UCSD-AML1 (cell line): ENCODE measurements at regions not wholly inside any gene's neighbourhood (a gene's known extent, or its start where the extent isn't known, plus 50 kb on each side); places are given as distances from the start of the nearest gene placed in this dataset.
"Not testable (repeated sequence)": the region's sequence is repeated elsewhere in the genome, so short reads cannot be mapped to it uniquely, and the experiment has no call there.

Experiments used
- DNase-seq: peaks from one replicate; lab custom pipeline; 2025; ENCODE audit not compliant: unreplicated experiment; lab: John Stamatoyannopoulos, UW

DNA sequence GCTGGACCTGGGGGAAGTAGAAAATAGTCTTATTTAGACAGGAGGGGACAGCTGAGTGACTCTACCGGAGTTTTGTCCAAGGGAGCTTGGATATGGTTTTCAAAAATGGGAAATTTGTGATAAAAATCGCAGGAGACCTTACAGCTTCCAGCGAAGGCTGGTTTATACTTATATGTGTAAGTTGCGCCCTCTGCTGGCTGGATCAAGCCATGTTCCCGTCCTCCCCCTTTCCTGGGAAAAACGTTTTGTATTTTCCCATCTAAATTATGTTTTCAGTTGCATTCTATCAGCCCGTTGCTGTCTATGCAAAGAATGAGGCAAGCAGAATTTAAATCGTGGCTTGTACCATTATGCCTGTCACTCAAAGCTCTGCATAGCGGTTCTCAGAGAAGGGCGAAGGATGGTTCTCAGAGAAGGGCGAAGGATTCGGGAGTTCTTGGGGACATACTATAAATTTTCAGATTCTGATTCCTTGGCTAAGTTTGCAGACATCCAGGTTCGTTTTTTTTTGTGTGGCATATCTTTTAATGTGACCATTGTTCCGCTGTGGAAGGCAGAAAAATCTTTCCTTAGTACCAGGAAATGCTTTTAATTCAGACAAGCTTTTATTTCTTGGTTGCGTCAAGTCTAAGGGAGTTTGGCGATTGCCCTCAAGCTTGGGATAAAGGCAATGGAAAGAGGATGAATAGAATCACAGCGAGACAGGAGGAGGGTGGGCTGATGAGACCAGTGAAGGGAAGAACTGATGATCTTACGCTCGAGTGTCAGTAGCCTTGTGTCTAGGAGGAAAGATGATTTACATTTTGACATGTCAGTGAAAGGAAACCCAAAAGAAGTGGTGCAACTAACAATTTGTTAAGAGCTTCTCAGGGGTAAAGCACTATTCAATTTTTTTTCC is 128.5 kb upstream of the ARX start:
- DNase-seq, result peak; percentile 37

DNA sequence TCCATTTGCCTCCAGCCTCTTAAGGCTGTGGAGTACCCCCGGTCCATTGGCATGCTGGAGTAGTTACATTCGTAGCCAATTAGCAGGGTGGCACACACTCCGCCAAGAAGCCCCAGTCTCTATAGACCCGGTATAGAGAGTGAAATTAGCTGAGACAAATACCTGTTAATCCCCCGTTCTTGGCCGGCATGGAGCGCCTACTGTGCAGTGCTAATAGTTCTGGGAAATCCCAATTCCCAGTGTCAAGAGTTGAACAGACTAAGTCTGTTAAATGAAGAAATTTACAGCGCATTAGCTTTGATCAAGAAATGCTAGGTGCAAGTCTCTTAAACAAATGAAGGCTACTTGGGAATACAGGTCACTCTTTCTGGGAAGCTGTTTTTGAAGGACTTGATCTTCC is 127.8 kb upstream of the ARX start:
- no peak for DNase-seq

DNA sequence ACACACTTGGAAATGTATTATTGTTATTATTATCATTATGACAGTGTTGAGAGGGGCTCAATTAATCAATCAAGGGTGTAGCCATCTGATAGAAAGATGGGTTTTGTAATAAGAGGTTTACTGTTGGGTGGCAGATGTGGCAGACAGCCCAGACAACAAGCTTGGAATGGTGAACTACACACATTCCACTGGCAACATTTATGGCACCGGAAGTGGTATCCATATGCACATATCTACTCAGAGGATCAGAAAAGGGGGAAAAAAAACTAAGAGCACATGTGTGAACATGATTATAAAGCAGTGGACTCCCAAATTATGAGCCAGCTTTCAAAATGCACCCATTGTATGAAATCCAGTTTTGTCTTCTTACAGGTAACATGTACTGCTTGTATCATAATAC is 125.9 kb upstream of the ARX start:
- DNase-seq, result no peak

DNA sequence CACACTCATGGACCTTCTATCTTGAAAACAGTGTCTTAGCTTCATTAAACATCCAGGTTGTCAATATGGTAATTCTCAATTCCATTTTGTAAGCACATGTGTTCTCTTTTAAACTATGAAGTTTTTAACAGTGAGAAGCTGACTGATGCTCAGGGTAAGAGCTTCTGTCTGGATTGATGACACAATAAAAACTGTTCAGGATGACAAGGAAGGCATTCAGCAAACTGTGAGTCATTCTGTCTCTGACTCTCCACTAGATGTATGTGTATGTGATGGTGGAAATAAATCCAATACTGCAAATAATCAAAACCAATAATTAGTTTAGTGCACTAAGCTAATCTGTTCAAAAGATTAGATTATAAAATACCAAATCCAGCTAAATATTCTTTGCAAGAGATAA is 115.3 kb upstream of the ARX start:
- DNase-seq, result no peak

DNA sequence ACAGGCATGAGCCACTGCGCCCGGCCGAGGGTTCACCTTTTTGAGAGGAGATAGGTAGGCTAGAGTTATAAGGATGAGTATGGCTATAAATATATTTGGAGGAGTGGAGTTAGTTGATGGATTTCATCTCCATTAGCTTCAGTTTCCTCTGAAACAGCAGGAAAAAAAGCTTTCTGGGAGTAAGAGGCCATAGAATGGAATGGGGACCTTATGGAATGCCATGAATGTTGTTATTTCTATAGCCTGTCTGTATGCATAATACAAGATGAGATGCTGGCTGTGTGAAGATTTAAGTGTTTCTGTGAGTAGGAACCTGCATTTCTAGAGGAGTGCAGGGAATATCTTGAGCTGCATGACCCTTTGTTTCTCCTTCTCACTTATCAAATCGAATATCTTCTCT is 114.9 kb upstream of the ARX start:
- DNase-seq, result no peak

DNA sequence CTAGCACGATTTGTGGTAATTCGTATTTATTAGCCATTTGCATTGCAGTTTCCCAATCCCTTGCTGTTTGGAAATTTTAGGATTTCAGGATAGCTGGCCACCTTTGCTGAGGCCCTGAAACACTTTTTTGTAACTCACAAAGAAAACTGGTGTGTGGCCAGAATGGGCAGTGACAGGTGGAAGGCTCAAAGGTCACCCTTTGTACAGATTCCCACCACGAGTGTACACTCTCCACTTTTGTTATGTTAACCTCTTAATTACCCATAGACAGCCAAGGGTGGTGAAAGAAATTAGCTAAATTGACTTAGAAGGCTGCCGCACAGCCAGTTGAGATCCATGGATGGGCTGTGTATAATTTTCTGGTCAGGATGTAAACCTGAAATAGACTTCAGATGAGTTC is 109.7 kb upstream of the ARX start:
- no peak for DNase-seq

DNA sequence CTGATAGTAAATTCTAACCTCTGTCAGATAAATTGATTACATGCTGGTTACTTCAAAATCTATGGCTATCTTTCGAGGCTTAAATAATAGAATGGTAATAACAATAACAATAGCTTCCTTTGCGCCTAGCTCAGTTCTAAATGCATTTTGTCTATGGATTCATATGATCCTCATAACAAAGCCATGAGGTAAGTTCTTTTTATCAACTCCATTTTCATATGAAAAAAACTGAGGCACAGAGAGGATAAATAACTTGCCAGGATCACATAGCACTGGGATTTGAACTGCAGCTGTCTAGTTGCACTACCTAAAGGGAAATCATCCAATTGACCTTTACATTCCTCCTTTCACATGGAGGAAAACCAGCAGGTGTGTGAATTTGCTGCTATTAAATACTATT is 108.6 kb upstream of the ARX start:
- no peak for DNase-seq

DNA sequence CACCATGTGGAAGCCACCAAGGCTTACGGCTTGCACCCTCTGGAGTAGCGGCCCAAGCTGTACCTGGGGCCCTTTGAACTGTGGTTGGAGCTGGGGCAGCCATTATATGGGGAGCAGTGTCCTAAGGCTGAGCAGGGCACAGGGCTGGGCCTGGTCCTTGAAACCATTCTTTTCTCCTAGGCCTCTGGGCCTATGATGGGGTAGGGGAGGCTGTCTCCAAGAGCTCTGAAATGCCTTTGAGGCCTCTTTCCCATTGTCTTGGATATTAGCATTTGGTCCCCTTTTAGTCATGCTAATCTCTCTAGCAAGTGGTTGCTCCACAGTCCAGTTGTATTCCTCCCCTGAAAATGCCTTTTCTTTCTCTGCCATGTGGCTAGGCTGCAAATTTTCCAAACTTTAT is 96.4 kb upstream of the ARX start:
- no peak for DNase-seq

DNA sequence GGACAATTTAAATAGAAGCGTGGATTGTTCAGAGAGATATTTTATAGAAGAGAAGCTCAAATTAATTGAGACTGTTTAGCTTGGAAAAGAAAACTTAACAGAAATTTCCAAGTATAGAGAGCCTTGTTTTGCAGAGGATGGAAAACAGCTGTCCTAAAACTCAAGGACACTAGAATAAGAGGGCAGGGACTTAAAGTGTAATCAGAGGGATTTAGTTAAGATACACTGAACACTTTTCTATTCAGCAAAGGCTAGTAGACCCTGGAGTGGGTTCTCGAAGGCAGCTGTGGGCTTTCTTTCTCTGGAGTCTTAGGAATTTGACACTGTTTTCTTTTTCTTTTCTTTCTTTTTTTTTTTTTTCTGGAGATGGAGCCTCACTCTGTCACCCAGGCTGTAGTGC is 92.7 kb upstream of the ARX start:
- no peak for DNase-seq

DNA sequence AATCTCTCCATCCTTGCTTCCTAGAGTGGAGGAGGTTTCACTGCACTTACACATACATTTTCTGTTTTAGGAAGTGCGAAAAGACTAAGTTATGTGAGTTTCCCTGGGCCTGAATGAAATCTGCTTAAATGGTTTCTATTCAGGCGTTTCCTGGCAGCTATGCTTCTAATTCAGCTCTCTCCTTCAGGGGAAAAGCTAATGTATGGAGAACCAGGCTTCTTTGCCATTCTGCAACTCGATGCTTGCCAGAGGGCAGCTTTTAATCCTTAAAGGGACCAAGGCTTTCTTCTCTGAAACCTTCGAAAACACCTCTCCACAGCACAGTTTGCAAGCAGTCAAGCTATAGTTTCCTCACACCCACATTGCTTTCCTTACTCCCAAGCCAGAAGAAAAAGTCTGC is 89.5 kb upstream of the ARX start:
- no peak for DNase-seq

DNA sequence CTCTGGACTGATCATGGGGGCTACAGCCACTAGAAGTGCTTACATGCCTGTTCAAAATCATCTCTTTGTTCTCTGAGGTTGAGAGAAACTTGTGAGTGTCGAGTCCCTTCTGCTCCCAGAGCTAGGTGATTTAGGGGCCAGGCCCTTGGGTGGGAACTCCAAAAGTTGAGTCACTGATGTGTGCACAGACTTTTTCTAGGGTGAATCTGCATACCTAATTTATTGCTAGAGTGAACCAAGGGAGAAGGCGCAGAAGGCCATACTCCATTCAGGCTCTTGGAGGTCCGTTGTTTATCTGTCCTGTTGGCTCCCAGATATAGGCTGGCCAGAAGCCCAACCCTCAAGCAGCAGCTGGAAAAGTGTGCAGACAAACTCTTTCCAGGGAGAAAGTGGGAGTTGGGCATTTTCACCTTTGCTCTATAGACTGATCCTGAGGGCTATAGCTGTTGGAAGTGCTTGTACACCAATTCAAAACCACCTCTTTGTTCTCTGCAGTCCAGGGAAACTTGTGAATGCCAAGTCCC is 80.8 kb upstream of the ARX start:
- DNase-seq, result no peak

DNA sequence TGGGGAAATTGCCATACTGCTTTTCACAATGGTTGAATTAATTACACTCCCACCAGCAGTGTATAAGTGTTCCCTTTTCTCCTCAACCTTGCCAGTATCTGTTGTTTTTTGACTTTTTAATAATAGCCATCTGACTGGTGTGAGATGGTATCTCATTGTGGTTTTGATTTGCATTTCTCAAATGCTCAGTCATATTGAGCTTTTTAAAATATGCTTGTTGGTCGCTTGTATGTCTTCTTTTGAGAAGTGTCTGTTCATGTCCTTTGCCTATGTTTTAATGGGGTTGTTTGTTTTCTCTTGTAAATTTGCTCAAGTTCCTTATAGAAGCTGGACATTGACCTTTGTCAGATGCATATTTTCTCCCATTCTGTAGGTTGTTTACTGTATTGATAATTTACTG is 75.4 kb upstream of the ARX start:
- DNase-seq, result not testable (repeated sequence)

DNA sequence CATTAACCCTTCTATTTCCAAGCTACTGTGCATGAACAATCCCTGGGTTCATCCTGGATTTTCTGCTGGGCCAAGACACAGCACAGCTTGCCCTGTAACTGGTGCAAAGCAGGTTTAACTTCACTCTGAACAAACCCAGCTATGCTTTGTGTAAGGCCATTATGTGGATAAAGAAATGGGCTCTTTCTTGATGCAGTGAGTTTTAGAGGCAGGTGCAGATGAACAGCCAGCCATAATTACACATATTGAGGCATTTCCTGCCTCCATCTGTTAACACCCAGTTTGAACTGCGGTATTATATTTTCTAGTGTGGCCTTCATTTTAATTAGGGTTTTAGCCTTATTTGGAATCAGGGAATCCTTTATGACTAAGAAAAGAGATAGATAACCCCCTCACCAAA is 68.7 kb upstream of the ARX start:
- no peak for DNase-seq

DNA sequence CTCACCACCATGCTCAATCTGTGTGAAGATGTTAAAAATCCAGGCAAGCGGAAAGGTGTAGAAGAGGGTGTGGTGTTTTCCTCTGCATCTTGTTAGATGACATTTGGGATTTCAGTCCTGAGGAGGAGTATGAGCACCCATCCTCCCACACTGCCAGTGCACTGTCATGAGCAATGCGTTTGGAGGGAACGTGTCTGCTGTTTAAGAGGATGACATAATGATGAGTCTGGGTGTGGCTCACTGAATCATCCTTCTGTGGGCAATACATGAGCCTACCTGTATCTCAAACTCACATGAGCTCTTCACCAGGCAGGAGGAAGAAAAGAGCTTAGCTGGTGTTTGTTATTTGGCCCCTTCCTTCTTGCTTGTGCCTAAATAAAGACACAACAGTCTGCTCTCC is 67.9 kb upstream of the ARX start:
- DNase-seq, result no peak

DNA sequence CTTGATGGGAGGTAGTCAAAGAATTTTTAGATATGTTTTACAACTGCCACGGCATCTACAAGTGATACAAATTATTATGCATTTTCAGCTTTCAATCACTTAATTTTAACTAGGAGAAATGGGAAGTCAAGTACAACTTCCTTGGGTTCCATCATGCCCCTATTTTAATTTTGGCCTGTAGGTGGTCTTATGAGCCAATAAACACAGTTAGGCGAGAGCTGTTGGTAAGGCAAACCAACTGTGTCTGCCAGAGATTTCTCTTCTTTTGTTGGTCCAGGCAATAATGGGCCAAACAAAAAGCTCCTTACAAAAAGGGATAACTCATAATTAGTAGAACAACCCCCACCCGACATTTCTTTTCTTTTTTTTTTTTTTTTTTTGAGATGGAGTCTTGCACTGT is 63.3 kb upstream of the ARX start:
- DNase-seq, result no peak

DNA sequence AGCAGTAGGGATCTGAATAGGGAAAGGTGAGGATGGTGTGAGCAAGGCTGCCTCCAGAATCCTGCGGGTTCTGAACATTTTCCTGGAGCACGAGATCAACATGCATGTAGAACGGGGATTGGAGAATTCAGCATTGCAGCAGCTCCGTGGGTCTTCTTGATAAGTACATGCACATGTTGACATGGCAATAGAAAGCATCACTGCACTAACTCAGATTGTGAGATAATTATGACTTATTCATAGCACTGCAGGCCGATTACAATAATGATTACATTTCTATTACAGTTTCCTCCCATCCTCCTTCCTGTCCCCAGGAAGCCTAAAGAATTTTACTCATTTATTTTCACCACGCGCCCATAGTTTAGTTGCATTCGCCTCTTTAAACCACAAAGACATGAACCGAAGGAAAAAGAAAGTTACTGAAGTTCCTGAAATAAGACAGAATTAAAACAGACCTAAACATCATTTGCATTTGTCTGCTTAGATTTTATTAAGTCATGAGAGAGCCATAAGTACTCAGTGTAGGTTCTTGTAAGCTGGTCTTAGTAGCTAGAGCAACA is 61.3 kb upstream of the ARX start:
- DNase-seq, result no peak

DNA sequence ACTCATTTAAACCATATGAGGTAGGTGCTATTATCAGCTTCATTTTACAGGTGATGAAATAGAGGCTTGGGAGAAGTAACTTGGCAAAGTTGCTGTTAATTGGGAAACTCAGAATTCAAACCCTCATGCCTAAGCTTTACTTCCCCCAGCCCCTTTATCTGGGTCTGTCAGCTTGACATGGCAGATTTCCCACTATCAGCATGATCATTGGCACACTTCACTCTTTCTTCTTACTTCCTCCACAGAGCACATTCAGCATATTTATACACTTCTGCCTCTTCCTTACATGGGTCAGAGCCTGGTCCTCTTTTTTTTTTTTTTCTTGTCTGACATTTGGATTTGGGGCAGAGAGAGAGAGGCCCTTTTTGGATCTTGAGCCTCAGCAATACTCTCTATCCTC is 56.5 kb upstream of the ARX start:
- DNase-seq, result no peak

DNA sequence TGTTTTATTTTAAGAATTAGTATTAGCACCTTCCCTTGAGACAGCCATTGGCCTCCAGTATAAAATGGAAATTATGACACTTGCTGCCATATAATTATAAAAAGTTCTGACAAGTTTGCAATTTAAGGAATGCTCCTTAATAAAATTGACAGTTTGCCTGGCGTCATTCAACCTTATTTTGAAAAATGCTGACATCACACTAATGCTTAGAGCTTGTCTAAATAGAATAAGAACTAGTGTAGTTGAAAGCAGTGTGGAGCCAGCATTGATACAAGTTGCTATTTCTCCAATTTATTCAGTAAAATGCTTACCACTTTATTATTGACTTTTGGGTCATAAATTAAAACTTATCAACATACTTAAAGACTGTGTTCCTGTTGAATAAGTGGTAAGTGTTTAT is 54.3 kb upstream of the ARX start:
- DNase-seq, result no peak

DNA sequence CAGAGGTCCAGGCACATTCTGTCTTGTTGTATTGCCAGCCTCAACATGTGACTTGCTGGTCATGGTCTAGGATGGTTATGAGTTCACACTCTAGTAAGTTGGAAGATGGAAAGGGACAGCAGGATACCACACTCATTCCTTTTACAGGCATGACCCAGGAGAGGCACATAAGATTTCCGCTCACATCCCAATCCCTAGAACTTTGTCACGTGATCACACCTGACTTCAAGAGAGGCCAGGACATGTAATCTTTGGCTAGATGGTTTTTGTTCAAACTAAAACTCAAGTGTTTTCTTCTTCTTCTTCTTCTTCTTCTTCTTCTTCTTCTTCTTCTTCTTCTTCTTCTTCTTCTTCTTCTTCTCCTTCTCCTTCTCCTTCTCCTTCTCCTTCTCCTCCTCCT is 53.4 kb upstream of the ARX start:
- DNase-seq, result no peak

DNA sequence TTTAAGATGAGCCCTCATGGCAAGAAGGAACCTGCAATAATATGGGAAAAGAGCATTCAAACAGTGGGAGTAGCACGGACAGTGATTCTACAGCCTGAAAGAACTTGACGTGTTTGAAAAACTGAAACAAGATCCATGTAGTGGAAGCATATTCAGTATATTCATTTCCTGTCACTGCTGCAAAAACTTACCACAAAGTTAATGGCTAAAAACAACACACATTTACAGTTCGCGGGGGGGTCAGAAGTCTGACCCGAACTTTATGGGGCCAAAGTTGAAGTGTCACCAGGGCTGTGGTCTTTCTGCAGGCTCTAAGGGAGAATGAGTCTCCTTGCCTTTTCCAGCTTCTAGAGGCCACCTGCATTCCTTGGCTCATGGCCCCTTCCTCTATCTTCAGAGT is 52.6 kb upstream of the ARX start:
- DNase-seq, result no peak

DNA sequence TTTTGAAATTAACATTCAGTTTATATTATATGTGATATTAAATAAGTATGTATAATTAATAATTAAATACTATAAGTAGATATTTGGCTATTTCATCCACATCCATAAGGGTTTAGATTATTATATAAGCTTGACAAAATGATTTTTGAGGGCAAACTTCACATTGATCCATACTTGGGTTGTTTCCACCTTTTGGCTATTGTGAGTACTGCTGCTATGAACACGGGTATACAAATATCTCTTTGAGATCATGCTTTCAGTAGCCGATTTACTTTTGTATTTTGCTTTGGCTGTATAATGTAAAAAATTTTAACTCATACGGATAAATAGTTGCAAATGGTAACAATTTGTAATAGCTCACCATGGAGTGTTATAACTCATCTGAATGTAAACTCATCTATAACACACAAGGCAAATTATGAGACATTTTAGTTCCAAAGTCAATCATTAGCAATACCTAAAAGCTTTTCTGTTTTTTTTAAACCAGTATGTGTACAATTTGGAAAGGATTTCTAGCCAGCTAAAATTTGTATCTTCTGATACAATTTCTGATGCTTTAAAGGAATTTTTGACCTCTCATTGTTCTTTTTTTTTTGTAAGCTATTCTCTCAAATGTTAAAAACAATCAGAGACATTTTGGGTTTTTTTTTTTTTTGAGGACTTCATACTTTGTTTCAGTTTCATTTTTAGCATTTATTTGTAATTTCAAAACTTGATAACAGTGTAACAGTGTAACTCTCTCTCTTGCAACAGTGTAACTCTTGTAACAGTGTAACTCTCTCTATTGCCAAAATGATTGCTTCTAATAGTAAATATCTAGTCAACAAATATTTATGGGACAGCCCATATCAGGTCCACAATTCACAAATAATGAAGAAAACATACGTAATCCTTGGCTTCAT is 51.8 kb upstream of the ARX start:
- DNase-seq, result no peak

DNA sequence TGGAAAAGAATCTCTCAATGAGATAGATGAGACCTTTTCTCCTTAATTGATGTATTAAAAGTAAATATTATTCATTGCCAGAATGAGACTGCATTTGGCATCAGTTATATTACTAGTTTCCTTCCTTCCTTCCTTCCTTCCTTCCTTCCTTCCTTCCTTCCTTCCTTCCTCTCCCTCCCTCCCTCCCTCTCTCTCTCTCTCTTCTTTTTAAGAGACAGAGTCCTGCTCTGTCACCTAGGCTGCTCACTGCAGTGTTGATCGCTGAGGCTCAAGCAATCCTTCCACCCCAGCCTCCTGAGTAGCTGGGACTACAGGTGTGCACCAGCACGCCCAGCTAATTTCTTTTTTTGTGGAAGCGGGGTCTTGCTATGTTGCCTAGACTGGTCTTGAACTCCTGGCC is 50.4 kb upstream of the ARX start:
- no peak for DNase-seq
